Suppressor macrophage (primary cell): ENCODE measurements at regions not wholly inside any gene's neighbourhood (a gene's known extent, or its start where the extent isn't known, plus 50 kb on each side); places are given as distances from the start of the nearest gene placed in this dataset.

Source experiments
- DNase-seq, 4 experiments: peaks; one replicate each; pipeline ENCODE4 v3.0.0-alpha.2; 2020 to 2022

- peak in 3 of 4 experiments; percentile 11 to 51 (median 49) for DNase-seq
Measured at GRCh38 chr6:44642349-44642748, 254.8 kb downstream of the CDC5L start.

GRCh38 chr6:44642870-44643522, 255.5 kb downstream of the CDC5L start:
- DNase-seq: peak in 3 of 4 experiments; percentile 25 to 54 (median 26)

- DNase-seq: peak in 2 of 4 experiments; percentile 28 to 34
Measured at GRCh38 chr6:44645276-44645675, 257.8 kb downstream of the CDC5L start.

- DNase-seq: no peak
Measured at GRCh38 chr6:44646355-44646754, 258.8 kb downstream of the CDC5L start.

GRCh38 chr6:44649365-44650025, 262.0 kb downstream of the CDC5L start:
- no peak for DNase-seq

- DNase-seq: peak; percentile 38 to 54 (median 46)
Measured at GRCh38 chr6:44650495-44650894, 263.0 kb downstream of the CDC5L start.

GRCh38 chr6:44650947-44651346, 263.4 kb downstream of the CDC5L start:
- no peak for DNase-seq

- DNase-seq: no peak
Measured at GRCh38 chr6:44651604-44652003, 264.1 kb downstream of the CDC5L start.

GRCh38 chr6:44652547-44652946, 265.0 kb downstream of the CDC5L start:
- DNase-seq: no peak

GRCh38 chr6:44653091-44653490, 265.6 kb downstream of the CDC5L start:
- DNase-seq: no peak

- peak in 1 of 4 experiments; percentile 10 for DNase-seq
Measured at GRCh38 chr6:44653761-44654218, 266.3 kb downstream of the CDC5L start.

- peak; percentile 86 to 91 (median 90) for DNase-seq
Measured at GRCh38 chr6:44655412-44656342, 268.2 kb downstream of the CDC5L start.

- no peak for DNase-seq
Measured at GRCh38 chr6:44656691-44657090, 269.2 kb downstream of the CDC5L start.

GRCh38 chr6:44657206-44657819, 269.8 kb downstream of the CDC5L start:
- DNase-seq: peak in 1 of 4 experiments; percentile 13

GRCh38 chr6:44658571-44658970, 271.1 kb downstream of the CDC5L start:
- no peak for DNase-seq

GRCh38 chr6:44659726-44660125, 272.2 kb downstream of the CDC5L start:
- peak in 1 of 4 experiments; percentile 3 for DNase-seq

- no peak for DNase-seq
Measured at GRCh38 chr6:44660561-44661220, 273.2 kb downstream of the CDC5L start.

GRCh38 chr6:44661221-44662008, 273.9 kb downstream of the CDC5L start:
- DNase-seq: no peak

- DNase-seq: no peak
Measured at GRCh38 chr6:44662461-44663121, 275.1 kb downstream of the CDC5L start.

- DNase-seq: no peak
Measured at GRCh38 chr6:44663860-44664634, 276.5 kb downstream of the CDC5L start.
